LNCaP clone FGC (cell line): ENCODE measurements at regions not wholly inside any gene's neighbourhood (a gene's known extent, or its start where the extent isn't known, plus 50 kb on each side); places are given as distances from the start of the nearest gene placed in this dataset.

Experiments
- DNase-seq: peaks from one replicate; pipeline ENCODE4 v3.0.0-alpha.2; 2011; ENCODE audit warnings: low read depth
- H3K4me3 ChIP-seq: 2 replicates; pipeline ENCODE4 v1.5.1; 2011; ENCODE audit warnings: mild to moderate bottlenecking, low read depth, low read length, control low read depth
- CTCF ChIP-seq: IDR thresholded peaks from 2 replicates; pipeline ENCODE4 v1.5.1; 2012; ENCODE audit warnings: mild to moderate bottlenecking; ENCODE audit not compliant: control insufficient read depth, insufficient read depth; ENCODE audit errors: extremely low read depth

DNA sequence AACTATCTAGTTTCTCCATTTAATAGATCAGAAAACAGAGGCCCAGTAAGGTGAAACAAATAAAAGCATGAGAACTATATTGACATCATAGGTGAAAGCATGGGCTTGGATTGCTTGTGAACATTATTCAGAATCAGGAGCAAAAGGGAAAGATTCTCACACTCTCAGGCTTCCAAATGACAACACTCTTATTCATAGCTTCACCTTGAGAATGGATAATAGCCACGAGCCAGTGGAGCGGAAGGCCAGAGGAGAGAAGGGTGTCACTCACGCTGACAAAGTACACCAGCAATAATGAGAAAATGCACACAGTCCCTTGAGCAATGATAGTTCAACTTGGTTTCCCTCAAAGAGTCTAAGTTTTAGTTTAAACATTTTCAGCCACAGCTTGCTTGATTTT is 339.0 kb downstream of the TPBG start:
- DNase-seq: no peak
- H3K4me3 ChIP-seq: no peak overlapping the region
- no peak for TF ChIP-seq CTCF

GRCh38 chr6:82703230-82703629 is 339.6 kb downstream of the TPBG start:
- DNase-seq: no peak
- TF ChIP-seq CTCF: no peak
- no peak overlapping the region for H3K4me3 ChIP-seq

DNA sequence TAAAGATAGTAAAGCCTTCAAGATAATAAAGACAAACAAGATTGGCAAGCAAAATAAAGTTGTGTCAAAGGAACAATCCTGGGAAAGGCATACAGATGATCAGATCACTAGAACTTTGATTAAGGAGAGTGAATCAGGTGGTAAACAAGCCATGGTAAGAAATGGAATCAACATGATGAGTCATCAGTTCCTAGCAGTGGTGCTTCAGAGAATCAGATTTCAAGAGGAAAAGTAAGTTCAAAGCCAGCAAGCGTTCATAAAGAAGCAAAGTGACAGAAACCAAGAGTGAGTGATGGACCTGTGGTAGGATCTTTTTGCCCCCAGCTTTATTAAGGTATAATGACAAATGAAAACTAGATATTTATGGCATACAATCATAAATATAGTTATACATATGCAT is 340.4 kb downstream of the TPBG start:
- DNase-seq: no peak
- no peak overlapping the region for H3K4me3 ChIP-seq
- TF ChIP-seq CTCF: no peak

DNA sequence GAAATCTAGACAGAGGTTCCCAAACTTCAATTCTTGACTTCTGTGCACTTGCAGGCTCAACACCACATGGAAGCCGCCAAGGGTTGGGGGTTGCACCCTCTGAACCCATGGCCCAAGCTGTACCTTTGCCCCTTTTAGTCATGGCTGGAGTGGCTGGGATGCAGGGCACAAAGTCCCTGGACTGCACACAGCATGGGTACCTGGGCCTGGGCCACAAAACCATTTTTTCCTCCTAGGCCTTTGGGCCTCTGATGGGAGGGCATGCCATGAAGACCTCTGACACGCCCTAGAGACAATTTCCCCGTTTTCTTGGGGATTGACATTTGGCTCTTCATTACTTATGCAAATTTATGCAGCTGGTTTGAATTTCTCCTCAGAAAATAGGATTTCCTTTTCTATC is 342.0 kb downstream of the TPBG start:
- DNase-seq: no peak
- no peak for TF ChIP-seq CTCF
- no peak overlapping the region for H3K4me3 ChIP-seq

GRCh38 chr6:82711105-82711827 is 347.6 kb downstream of the TPBG start:
- no peak for DNase-seq
- TF ChIP-seq CTCF: no peak
- H3K4me3 ChIP-seq: no peak overlapping the region

DNA sequence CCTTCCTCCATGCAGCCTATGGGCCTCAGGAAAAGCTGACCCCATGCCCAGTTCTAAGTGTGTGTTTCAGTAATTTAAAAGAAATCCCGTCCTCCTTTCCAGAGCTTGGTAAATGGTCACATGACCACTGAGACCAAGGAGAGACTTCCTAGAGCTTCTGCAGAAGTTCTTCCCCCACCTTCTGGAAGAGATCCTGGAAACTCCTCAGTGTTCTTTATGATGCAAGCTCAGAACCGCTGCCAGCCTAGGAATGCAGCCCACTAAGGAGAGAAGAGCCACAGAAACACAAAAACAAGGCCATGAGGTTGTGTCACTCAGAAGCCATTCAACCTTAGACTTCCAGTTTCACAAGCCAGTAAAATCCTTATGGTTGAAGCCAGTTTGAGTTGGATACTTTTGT is 348.4 kb downstream of the TPBG start:
- DNase-seq: no peak
- H3K4me3 ChIP-seq: no peak overlapping the region
- no peak for TF ChIP-seq CTCF

DNA sequence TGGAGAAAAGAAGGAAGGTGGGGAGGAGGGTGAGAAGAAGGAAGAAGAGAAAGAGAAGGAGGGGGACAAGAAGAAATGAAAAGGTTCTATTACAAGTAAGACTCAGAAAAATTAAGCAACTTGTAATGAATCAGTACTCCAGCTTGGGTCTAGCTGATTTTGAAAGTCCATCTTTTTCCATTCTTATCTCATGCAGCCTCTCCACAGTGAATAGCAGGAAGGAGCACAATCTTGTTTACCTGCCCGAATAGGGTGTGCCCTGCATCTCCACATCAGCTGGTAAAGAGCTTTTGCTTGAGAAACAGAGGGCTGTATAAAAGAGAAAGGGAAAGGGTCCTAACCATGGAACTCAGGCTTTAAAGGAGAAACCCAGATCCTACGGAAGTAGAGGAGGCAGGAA is 348.8 kb downstream of the TPBG start:
- no peak overlapping the region for H3K4me3 ChIP-seq
- no peak for TF ChIP-seq CTCF
- DNase-seq: no peak
